HG03097 (cell line): ENCODE measurements at regions not wholly inside any gene's neighbourhood (a gene's known extent, or its start where the extent isn't known, plus 50 kb on each side); places are given as distances from the start of the nearest gene placed in this dataset.
"Not testable (repeated sequence)": the region's sequence is repeated elsewhere in the genome, so short reads cannot be mapped to it uniquely, and the experiment has no call there.

ENCODE experiments used
- ATAC-seq: cut with Tn5 transposase; IDR thresholded peaks from one replicate; pipeline ENCODE4 v1.9.1; 2021; ENCODE audit not compliant: unreplicated experiment, low FRiP score

GRCh38 chr16:75836347-75837010 lies 110.2 kb upstream of the CPHXL start:
- ATAC-seq: no peak

- ATAC-seq: no peak
Measured at GRCh38 chr16:75837264-75837663, 111.0 kb upstream of the CPHXL start.

- no peak for ATAC-seq
Measured at GRCh38 chr16:75837681-75838080, 111.4 kb upstream of the CPHXL start.

GRCh38 chr16:75841517-75841916 lies 115.2 kb upstream of the CPHXL start:
- no peak for ATAC-seq

GRCh38 chr16:75847172-75847571 lies 120.9 kb upstream of the CPHXL start:
- no peak for ATAC-seq

- ATAC-seq: no peak
Measured at GRCh38 chr16:75854152-75854551, 127.9 kb upstream of the CPHXL start.

GRCh38 chr16:75860326-75861053 lies 134.2 kb upstream of the CPHXL start:
- no peak for ATAC-seq

GRCh38 chr16:75861311-75862097 lies 135.2 kb upstream of the CPHXL start:
- no peak for ATAC-seq

GRCh38 chr16:75862098-75862386 lies 135.8 kb upstream of the CPHXL start:
- ATAC-seq: no peak

GRCh38 chr16:75864243-75864642 lies 138.0 kb upstream of the CPHXL start:
- ATAC-seq: no peak

- ATAC-seq: no peak
Measured at GRCh38 chr16:75865736-75866135, 139.4 kb upstream of the CPHXL start.

- ATAC-seq: no peak
Measured at GRCh38 chr16:75868636-75869632, 142.6 kb upstream of the CPHXL start.

- ATAC-seq: not testable (repeated sequence)
Measured at GRCh38 chr16:75881280-75881679, 155.0 kb upstream of the CPHXL start.

- ATAC-seq: no peak
Measured at GRCh38 chr16:75899163-75899562, 172.9 kb upstream of the CPHXL start.

- no peak for ATAC-seq
Measured at GRCh38 chr16:75908331-75909117, 182.2 kb upstream of the CPHXL start.

GRCh38 chr16:75909746-75910145 lies 183.5 kb upstream of the CPHXL start:
- no peak for ATAC-seq

- no peak for ATAC-seq
Measured at GRCh38 chr16:75911896-75912295, 185.6 kb upstream of the CPHXL start.

GRCh38 chr16:75913958-75914357 lies 187.7 kb upstream of the CPHXL start:
- no peak for ATAC-seq

- no peak for ATAC-seq
Measured at GRCh38 chr16:75916451-75916850, 190.2 kb upstream of the CPHXL start.

- no peak for ATAC-seq
Measured at GRCh38 chr16:75918109-75918508, 191.8 kb upstream of the CPHXL start.
